SK-N-SH treated with all-trans-retinoic acid at 6 μM for 48 hours (cell line): ENCODE measurements at regions not wholly inside any gene's neighbourhood (a gene's known extent, or its start where the extent isn't known, plus 50 kb on each side); places are given as distances from the start of the nearest gene placed in this dataset.

Experiments
- ATAC-seq: fragments of 200-7000 bp; cut with Tn5 transposase; 3 replicates; pipeline ENCODE4 v1.9.1; 2020; ENCODE audit warnings: mild to moderate bottlenecking, moderate library complexity
- ARNTL ChIP-seq: fragments of 450-650 bp; formaldehyde crosslinking; IDR thresholded peaks from 2 replicates; pipeline ENCODE4 v1.5.0; 2020; ENCODE audit warnings: low read depth, mild to moderate bottlenecking, moderate library complexity, borderline replicate concordance
- BACH2 ChIP-seq: fragments of 250-450 bp; sonication (Bioruptor Pico); IDR thresholded peaks from 2 replicates; pipeline ENCODE4 v1.9.0; 2021; ENCODE audit warnings: mild to moderate bottlenecking, borderline replicate concordance
- CREB5 ChIP-seq: fragments of 250-450 bp; sonication (Bioruptor Pico); IDR thresholded peaks from 2 replicates; pipeline ENCODE4 v1.5.1; 2020; ENCODE audit warnings: low read depth, mild to moderate bottlenecking, moderate library complexity
- CSDC2 ChIP-seq: fragments of 250-450 bp; sonication (Bioruptor Pico); IDR thresholded peaks from 2 replicates; pipeline ENCODE4 v1.5.0; 2020; ENCODE audit warnings: mild to moderate bottlenecking, moderate library complexity
- ESRRG ChIP-seq: fragments of 250-450 bp; sonication (Bioruptor Pico); IDR thresholded peaks from 2 replicates; pipeline ENCODE4 v1.6.1; 2021; ENCODE audit warnings: mild to moderate bottlenecking
- GLIS3 ChIP-seq: fragments of 250-450 bp; sonication (Bioruptor Pico); IDR thresholded peaks from 2 replicates; pipeline ENCODE4 v1.5.0; 2020; ENCODE audit warnings: mild to moderate bottlenecking, moderate library complexity
- ISL1 ChIP-seq: fragments of 250-450 bp; sonication (Bioruptor Pico); IDR thresholded peaks from 2 replicates; pipeline ENCODE4 v2.1.2; 2022; ENCODE audit warnings: mild to moderate bottlenecking, moderate library complexity
- OSR1 ChIP-seq: fragments of 250-450 bp; sonication (Bioruptor Pico); IDR thresholded peaks from 2 replicates; pipeline ENCODE4 v1.8.0; 2022; ENCODE audit warnings: moderate library complexity, mild to moderate bottlenecking, inconsistent platforms
- PATZ1 ChIP-seq: fragments of 250-450 bp; sonication (Bioruptor Pico); IDR thresholded peaks from 2 replicates; pipeline ENCODE4 v1.8.0; 2020; ENCODE audit warnings: mild to moderate bottlenecking, moderate library complexity, borderline replicate concordance
- POU6F1 ChIP-seq: fragments of 250-450 bp; sonication (Bioruptor Pico); IDR thresholded peaks from 2 replicates; pipeline ENCODE4 v1.8.0; 2021; ENCODE audit warnings: low read depth, mild to moderate bottlenecking, moderate library complexity, borderline replicate concordance
- PPARA ChIP-seq: fragments of 250-450 bp; sonication (Bioruptor Pico); IDR thresholded peaks from 2 replicates; pipeline ENCODE4 v1.5.0; 2020; ENCODE audit warnings: mild to moderate bottlenecking, borderline replicate concordance
- TOX ChIP-seq: fragments of 250-450 bp; sonication (Bioruptor Pico); IDR thresholded peaks from 2 replicates; pipeline ENCODE4 v1.8.0; 2021; ENCODE audit warnings: mild to moderate bottlenecking, moderate library complexity, borderline replicate concordance
- TSHZ2 ChIP-seq: fragments of 250-450 bp; sonication (Bioruptor Pico); IDR thresholded peaks from 2 replicates; pipeline ENCODE4 v1.5.0; 2020; ENCODE audit warnings: mild to moderate bottlenecking, moderate library complexity
- ZC3H10 ChIP-seq: fragments of 250-450 bp; sonication (Bioruptor Pico); IDR thresholded peaks from 2 replicates; pipeline ENCODE4 v1.5.1; 2021; ENCODE audit warnings: mild to moderate bottlenecking, moderate library complexity
- ZFP3 ChIP-seq: fragments of 250-450 bp; sonication (Bioruptor Pico); IDR thresholded peaks from 2 replicates; pipeline ENCODE4 v1.5.0; 2020; ENCODE audit warnings: mild to moderate bottlenecking, moderate library complexity
- ZFP30 ChIP-seq: fragments of 450-650 bp; formaldehyde crosslinking; IDR thresholded peaks from 2 replicates; pipeline ENCODE4 v1.5.0; 2022; ENCODE audit warnings: mild to moderate bottlenecking, moderate library complexity
- ZNF565 ChIP-seq: fragments of 450-650 bp; formaldehyde crosslinking; conservative IDR thresholded peaks from 2 replicates; pipeline ENCODE4 v1.5.0; 2020; ENCODE audit warnings: low read depth, mild to moderate bottlenecking, moderate library complexity
- ZNF70 ChIP-seq: fragments of 450-650 bp; formaldehyde crosslinking; IDR thresholded peaks from 2 replicates; pipeline ENCODE4 v1.5.0; 2020; ENCODE audit warnings: mild to moderate bottlenecking, moderate library complexity

GRCh38 chrX:39577985-39578869 is 519.5 kb downstream of the BCOR start:
- TF ChIP-seq ISL1 (no peak), ZFP3 (CRISPR knock-in tag) (no peak), POU6F1 (CRISPR knock-in tag) (no peak), TOX (CRISPR knock-in tag) (no peak), CREB5 (CRISPR knock-in tag) (no peak), PATZ1 (no peak)
- no peak for ATAC-seq

- TF ChIP-seq TOX (CRISPR knock-in tag) (no peak), ESRRG (CRISPR knock-in tag) (no peak), ZNF565 (no peak), ZC3H10 (CRISPR knock-in tag) (no peak), ZNF70 (CRISPR knock-in tag) (no peak), BACH2 (CRISPR knock-in tag) (no peak), TSHZ2 (CRISPR knock-in tag) (no peak), PPARA (CRISPR knock-in tag) (no peak), OSR1 (CRISPR knock-in tag) (no peak), PATZ1 (no peak), ARNTL (CRISPR knock-in tag) (no peak), GLIS3 (CRISPR knock-in tag) (no peak)
Observed at GRCh38 chrX:39580043-39580442, 517.7 kb downstream of the BCOR start.

GRCh38 chrX:39581411-39581810 is 516.3 kb downstream of the BCOR start:
- TF ChIP-seq OSR1 (CRISPR knock-in tag) = no peak
- TF ChIP-seq ARNTL (CRISPR knock-in tag) = no peak
- no peak for TF ChIP-seq CSDC2 (CRISPR knock-in tag)
- no peak for ATAC-seq

More at GRCh38 chrX:39580043-39580442, 517.7 kb downstream of the BCOR start:
- no peak for ATAC-seq

- TF ChIP-seq GLIS3 (CRISPR knock-in tag) = no peak
- TF ChIP-seq ZC3H10 (CRISPR knock-in tag) = no peak
- TF ChIP-seq CSDC2 (CRISPR knock-in tag) = no peak
- no peak for TF ChIP-seq ZNF565
- no peak for TF ChIP-seq ZFP30 (CRISPR knock-in tag)
- no peak for TF ChIP-seq POU6F1 (CRISPR knock-in tag)
- no peak for TF ChIP-seq CREB5 (CRISPR knock-in tag)
- no peak for ATAC-seq
Observed at GRCh38 chrX:39582091-39582490, 515.7 kb downstream of the BCOR start.
